ENCODE measurements at regions not wholly inside any gene's neighbourhood (a gene's known extent, or its start where the extent isn't known, plus 50 kb on each side); places are given as distances from the start of the nearest gene placed in this dataset.
"Not testable (repeated sequence)": the region's sequence is repeated elsewhere in the genome, so short reads cannot be mapped to it uniquely, and the experiment has no call there.

DNA sequence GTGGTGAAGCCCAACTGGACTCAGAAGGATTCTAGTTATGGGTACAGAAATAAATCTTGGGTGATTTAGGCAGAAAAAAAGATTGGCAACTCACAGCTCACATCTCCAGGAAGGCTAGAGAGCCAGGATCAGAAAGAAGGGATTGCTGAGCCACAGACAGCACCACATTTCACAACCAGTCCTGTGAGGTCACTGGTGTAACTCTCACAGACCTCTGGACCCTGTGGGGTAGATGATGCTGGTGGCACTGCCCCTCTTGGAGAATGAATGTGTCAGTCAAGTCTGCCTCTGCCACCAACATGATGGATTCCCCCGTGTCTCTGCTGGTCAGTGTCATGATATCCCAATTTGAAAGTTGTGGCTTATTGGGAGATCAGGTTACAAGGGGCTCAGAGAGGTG is 70.9 kb upstream of the HMCN1 start:
- H3K4me1 ChIP-seq (ENCODE audit: control insufficient read depth in 1 of 2, insufficient read depth in 2 of 2, low read length in 2 of 2) = no peaks in the 10 kb centered on the region
- no peak overlapping the region for H3K9ac ChIP-seq (ENCODE audit: low read depth in 1 of 2, low read length in 2 of 2)
- H3K9me3 ChIP-seq (ENCODE audit: control insufficient read depth in 1 of 2, low read length in 2 of 2) = no peaks in the 10 kb centered on the region
- no peaks in the 10 kb centered on the region for H3K36me3 ChIP-seq (ENCODE audit: control insufficient read depth in 1 of 2, insufficient read depth in 2 of 2, low read length in 2 of 2)
- H3K27me3 ChIP-seq (ENCODE audit: control insufficient read depth in 1 of 2, insufficient read depth in 2 of 2, low read length in 2 of 2) = no peaks in the 10 kb centered on the region
- no peak overlapping the region for H3K27ac ChIP-seq (ENCODE audit: low read depth, low read length)
- H3K4me3 ChIP-seq (ENCODE audit: low read depth in 1 of 2, low read length in 2 of 2) = no peak overlapping the region

DNA sequence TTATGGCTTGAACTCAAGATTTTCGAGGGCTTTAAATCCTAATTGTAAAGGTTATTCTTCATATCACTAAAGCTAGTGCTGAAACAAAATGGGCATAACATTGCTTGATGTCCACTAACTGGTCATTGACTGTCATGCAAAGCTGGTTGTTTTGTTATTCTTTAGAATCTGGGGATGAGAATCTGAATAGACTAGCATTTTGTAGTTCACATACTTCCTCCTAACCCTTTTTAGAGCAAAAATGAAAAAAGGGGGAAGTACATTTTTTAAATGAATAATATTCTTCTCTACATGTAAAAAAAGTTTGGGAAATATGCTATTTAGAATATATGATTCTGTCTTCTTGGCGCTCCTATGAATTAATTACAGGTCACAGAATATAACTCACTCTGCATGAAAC is 72.2 kb upstream of the HMCN1 start:
- Histone ChIP-seq H3K27ac (ENCODE audit: low read depth, low read length) (no peak overlapping the region), H3K27me3 (ENCODE audit: control insufficient read depth in 1 of 2, insufficient read depth in 2 of 2, low read length in 2 of 2) (no peaks in the 10 kb centered on the region), H3K4me3 (ENCODE audit: low read depth in 1 of 2, low read length in 2 of 2) (no peak overlapping the region), H3K9ac (ENCODE audit: low read depth in 1 of 2, low read length in 2 of 2) (no peak overlapping the region), H3K4me1 (ENCODE audit: control insufficient read depth in 1 of 2, insufficient read depth in 2 of 2, low read length in 2 of 2) (no peaks in the 10 kb centered on the region), H3K36me3 (ENCODE audit: control insufficient read depth in 1 of 2, insufficient read depth in 2 of 2, low read length in 2 of 2) (no peaks in the 10 kb centered on the region), H3K9me3 (ENCODE audit: control insufficient read depth in 1 of 2, low read length in 2 of 2) (no peaks in the 10 kb centered on the region)

DNA sequence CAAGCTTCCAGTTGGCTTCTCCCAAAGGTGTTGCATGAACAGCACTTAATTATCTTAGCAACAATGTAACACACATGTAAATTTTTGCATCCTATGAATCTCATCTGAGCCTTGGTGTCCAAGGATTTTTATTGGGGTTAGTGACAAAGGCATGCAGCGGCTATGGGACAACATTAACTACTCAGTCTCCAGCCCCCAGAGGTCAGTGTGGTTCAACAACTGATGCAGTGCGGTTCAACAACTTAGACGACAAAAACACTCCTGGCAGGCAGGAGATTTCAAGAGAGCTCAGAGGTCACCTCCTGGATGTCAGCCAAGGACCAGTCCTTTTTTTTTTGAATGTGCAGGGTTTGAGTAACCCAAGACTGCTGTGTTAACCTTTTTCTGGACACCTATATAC is 77.5 kb upstream of the HMCN1 start:
- no peaks in the 10 kb centered on the region for H3K27me3 ChIP-seq (ENCODE audit: control insufficient read depth in 1 of 2, insufficient read depth in 2 of 2, low read length in 2 of 2)
- no peak overlapping the region for H3K4me3 ChIP-seq (ENCODE audit: low read depth in 1 of 2, low read length in 2 of 2)
- no peak overlapping the region for H3K27ac ChIP-seq (ENCODE audit: low read depth, low read length)
- no peaks in the 10 kb centered on the region for H3K4me1 ChIP-seq (ENCODE audit: control insufficient read depth in 1 of 2, insufficient read depth in 2 of 2, low read length in 2 of 2)
- no peak overlapping the region for H3K9ac ChIP-seq (ENCODE audit: low read depth in 1 of 2, low read length in 2 of 2)
- no peaks in the 10 kb centered on the region for H3K9me3 ChIP-seq (ENCODE audit: control insufficient read depth in 1 of 2, low read length in 2 of 2)
- H3K36me3 ChIP-seq (ENCODE audit: control insufficient read depth in 1 of 2, insufficient read depth in 2 of 2, low read length in 2 of 2) = no peaks in the 10 kb centered on the region

DNA sequence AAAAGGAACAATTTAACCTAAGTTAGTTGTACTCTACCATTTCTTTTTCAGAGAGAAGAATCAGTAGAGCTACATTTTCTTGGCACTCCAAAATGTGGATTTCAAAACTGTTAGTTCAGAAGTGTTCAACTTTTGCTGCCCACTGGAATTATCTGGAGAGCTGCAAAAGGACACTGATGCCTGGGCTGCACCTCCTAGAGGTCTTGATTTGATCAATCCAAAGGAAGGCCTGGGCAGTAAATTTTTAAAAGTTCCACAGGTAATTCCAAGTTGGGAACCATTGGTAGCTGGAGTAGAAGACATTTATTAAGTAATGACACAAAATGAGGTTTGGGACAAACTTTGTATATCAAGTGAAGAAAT is 79.3 kb upstream of the HMCN1 start:
- Histone ChIP-seq H3K9me3 (ENCODE audit: control insufficient read depth in 1 of 2, low read length in 2 of 2) (no peaks in the 10 kb centered on the region), H3K4me3 (ENCODE audit: low read depth in 1 of 2, low read length in 2 of 2) (no peak overlapping the region), H3K27ac (ENCODE audit: low read depth, low read length) (no peak overlapping the region), H3K4me1 (ENCODE audit: control insufficient read depth in 1 of 2, insufficient read depth in 2 of 2, low read length in 2 of 2) (peaks cover 0 to 8% of the 10 kb centered on the region in 2 donors), H3K27me3 (ENCODE audit: control insufficient read depth in 1 of 2, insufficient read depth in 2 of 2, low read length in 2 of 2) (no peaks in the 10 kb centered on the region), H3K9ac (ENCODE audit: low read depth in 1 of 2, low read length in 2 of 2) (no peak overlapping the region), H3K36me3 (ENCODE audit: control insufficient read depth in 1 of 2, insufficient read depth in 2 of 2, low read length in 2 of 2) (no peaks in the 10 kb centered on the region)

DNA sequence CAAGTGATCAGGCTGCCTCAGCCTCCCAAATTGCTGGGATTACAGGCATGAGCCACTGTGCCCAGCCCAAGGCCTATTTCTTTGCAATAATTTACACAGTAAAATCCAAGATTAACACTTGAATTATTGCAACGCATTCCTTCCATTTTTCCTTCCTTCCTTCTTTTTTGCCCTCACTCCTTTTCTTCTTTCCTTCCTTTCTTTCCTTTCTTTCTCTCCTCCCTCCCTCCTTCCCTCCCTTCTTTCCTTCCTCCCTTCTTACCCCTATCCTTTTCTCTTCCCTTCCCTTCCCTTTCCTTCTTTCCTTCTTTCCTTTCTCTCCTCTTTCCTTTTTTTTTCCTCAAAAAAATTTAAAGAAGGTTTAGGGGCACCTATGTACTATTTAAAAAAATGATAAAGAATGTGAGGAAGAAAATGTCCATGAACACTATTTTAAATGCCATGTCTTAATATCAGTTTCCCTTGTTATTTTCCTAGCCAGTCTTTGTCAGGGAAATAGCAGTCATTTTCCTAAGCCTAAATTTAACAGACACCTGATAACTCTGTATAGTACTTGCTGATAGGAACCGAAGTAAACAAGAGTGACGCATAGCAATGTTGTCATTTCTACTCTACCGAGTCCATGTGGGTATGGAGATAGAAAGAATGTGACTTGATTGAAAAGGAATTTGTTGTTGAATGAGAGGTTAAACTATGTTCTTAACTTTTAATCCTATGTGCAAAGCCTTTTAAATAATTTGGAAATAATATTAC is 79.8 kb upstream of the HMCN1 start:
- Histone ChIP-seq H3K36me3 (ENCODE audit: control insufficient read depth in 1 of 2, insufficient read depth in 2 of 2, low read length in 2 of 2) (no peaks in the 10 kb centered on the region), H3K27ac (ENCODE audit: low read depth, low read length) (no peak overlapping the region), H3K9me3 (ENCODE audit: control insufficient read depth in 1 of 2, low read length in 2 of 2) (no peaks in the 10 kb centered on the region), H3K4me3 (ENCODE audit: low read depth in 1 of 2, low read length in 2 of 2) (no peak overlapping the region), H3K9ac (ENCODE audit: low read depth in 1 of 2, low read length in 2 of 2) (no peak overlapping the region), H3K27me3 (ENCODE audit: control insufficient read depth in 1 of 2, insufficient read depth in 2 of 2, low read length in 2 of 2) (no peaks in the 10 kb centered on the region), H3K4me1 (ENCODE audit: control insufficient read depth in 1 of 2, insufficient read depth in 2 of 2, low read length in 2 of 2) (peaks cover 0 to 8% of the 10 kb centered on the region in 2 donors)

DNA sequence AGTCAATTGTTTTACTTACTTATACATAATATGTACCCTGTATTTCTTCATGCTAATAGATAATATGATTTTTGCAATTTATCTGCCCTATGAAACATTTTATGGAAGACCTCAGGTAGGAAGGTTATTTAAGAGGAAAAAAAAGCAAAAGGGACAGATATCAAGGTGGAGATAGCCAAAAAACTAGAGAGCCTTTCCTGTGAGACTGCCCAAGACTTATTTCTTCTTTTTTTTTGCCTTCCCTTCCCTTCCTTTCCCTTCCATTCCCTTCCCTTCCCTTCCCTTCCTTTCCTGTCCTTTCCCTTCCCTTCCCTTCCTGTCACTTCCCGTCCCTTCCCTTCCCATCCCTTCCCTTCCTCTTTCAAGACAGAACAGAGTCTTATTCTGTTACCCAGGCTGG is 80.6 kb upstream of the HMCN1 start:
- no peak overlapping the region for H3K4me3 ChIP-seq (ENCODE audit: low read depth in 1 of 2, low read length in 2 of 2)
- peaks cover 0 to 8% of the 10 kb centered on the region in 2 donors for H3K4me1 ChIP-seq (ENCODE audit: control insufficient read depth in 1 of 2, insufficient read depth in 2 of 2, low read length in 2 of 2)
- no peak overlapping the region for H3K27ac ChIP-seq (ENCODE audit: low read depth, low read length)
- no peaks in the 10 kb centered on the region for H3K27me3 ChIP-seq (ENCODE audit: control insufficient read depth in 1 of 2, insufficient read depth in 2 of 2, low read length in 2 of 2)
- no peak overlapping the region for H3K9ac ChIP-seq (ENCODE audit: low read depth in 1 of 2, low read length in 2 of 2)
- no peaks in the 10 kb centered on the region for H3K36me3 ChIP-seq (ENCODE audit: control insufficient read depth in 1 of 2, insufficient read depth in 2 of 2, low read length in 2 of 2)
- H3K9me3 ChIP-seq (ENCODE audit: control insufficient read depth in 1 of 2, low read length in 2 of 2) = no peaks in the 10 kb centered on the region

DNA sequence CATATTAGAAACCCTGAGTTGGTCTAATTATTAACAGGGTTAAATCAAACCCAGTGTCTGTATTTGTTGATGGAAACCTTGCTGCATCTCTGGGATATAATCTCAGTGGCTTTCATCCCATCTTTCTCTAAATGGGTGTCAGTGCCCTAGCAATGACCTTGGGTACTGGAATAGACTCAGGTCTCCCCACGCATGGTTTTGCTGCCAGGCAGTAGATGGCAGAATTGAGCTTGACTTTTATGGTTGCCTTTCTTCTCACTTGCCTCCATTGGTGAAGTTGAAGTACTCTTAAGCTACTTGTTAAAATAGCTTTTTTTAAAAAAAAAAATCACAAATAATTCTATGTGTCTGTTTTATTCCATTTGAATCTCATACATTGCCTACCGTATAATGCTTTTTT is 81.8 kb upstream of the HMCN1 start:
- no peak overlapping the region for H3K4me3 ChIP-seq (ENCODE audit: low read depth in 1 of 2, low read length in 2 of 2)
- no peaks in the 10 kb centered on the region for H3K27me3 ChIP-seq (ENCODE audit: control insufficient read depth in 1 of 2, insufficient read depth in 2 of 2, low read length in 2 of 2)
- H3K27ac ChIP-seq (ENCODE audit: low read depth, low read length) = no peak overlapping the region
- H3K9ac ChIP-seq (ENCODE audit: low read depth in 1 of 2, low read length in 2 of 2) = no peak overlapping the region
- no peaks in the 10 kb centered on the region for H3K36me3 ChIP-seq (ENCODE audit: control insufficient read depth in 1 of 2, insufficient read depth in 2 of 2, low read length in 2 of 2)
- H3K9me3 ChIP-seq (ENCODE audit: control insufficient read depth in 1 of 2, low read length in 2 of 2) = no peaks in the 10 kb centered on the region
- peaks cover 0 to 9% of the 10 kb centered on the region in 2 donors for H3K4me1 ChIP-seq (ENCODE audit: control insufficient read depth in 1 of 2, insufficient read depth in 2 of 2, low read length in 2 of 2)

DNA sequence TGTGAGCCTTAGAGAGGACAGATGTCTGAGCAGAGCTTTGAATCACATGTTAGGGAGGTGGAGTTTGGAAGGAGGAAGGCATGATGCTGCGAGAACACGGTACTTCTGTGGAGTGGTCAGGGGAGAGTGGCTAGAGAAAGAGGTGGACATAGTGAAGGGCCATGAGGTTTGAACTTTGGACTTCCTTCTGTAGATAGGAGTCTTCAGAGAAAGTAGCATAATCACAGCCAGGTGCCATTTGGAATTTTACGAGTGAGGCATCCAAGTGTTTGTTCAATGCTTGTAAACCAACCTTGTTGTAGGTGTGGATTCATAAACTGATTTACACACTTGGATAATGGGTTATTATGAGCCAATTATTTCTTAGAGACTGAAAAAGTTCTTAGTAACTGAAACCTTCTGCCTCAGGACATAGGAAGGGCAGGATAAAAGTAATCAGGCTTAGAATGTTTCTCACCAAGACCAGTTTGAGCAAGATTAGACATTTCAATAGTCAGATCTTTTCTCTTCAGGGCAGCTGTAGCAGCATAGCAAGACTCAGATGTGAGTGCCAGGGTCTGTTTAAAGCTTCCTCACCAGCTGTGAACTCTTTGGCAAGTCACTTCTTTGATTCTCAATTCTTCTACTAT is 83.5 kb upstream of the HMCN1 start:
- Histone ChIP-seq H3K27ac (ENCODE audit: low read depth, low read length) (no peak overlapping the region), H3K36me3 (ENCODE audit: control insufficient read depth in 1 of 2, insufficient read depth in 2 of 2, low read length in 2 of 2) (no peaks in the 10 kb centered on the region), H3K9me3 (ENCODE audit: control insufficient read depth in 1 of 2, low read length in 2 of 2) (no peaks in the 10 kb centered on the region), H3K9ac (ENCODE audit: low read depth in 1 of 2, low read length in 2 of 2) (no peak overlapping the region), H3K4me1 (ENCODE audit: control insufficient read depth in 1 of 2, insufficient read depth in 2 of 2, low read length in 2 of 2) (peaks cover 0 to 23% of the 10 kb centered on the region in 2 donors), H3K27me3 (ENCODE audit: control insufficient read depth in 1 of 2, insufficient read depth in 2 of 2, low read length in 2 of 2) (no peaks in the 10 kb centered on the region), H3K4me3 (ENCODE audit: low read depth in 1 of 2, low read length in 2 of 2) (no peak overlapping the region)

DNA sequence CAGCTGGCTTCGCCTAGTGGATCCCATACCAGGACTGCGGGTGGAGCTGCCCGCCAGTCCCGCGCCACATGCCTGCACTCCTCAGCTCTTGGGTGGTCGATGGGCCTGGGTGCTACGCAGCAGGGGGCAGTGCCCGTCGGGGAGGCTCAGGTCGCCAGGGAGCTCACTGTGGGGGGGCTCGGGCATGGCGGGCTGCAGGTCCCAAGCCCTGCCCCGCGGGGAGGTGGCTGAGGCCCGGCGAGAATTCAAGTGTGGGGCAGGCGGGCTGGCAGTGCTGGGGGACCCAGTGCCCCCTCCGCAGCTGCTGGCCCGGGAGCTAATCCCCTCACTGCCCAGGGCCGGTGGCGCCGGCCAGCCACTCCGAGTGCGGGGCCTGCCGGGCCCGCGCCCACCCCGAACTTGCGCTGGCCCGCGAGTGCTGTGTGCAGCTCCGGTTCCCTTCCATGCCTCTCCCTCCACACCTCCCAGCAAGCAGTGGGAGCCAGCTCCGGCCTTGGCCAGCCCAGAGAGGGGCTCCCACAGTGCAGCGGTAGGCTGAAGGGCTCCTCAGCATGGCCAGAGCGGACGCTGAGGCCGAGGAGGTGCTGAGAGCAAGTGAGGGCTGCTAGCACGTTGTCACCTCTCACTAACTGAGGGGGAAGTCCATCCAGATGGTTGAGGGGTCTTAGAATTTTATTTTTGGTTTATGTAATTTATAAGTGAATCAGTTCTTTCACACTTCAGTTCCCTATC is 85.2 kb upstream of the HMCN1 start:
- H3K4me3 ChIP-seq (ENCODE audit: low read depth in 1 of 2, low read length in 2 of 2) = no peak overlapping the region
- H3K4me1 ChIP-seq (ENCODE audit: control insufficient read depth in 1 of 2, insufficient read depth in 2 of 2, low read length in 2 of 2) = peaks cover 0 to 25% of the 10 kb centered on the region in 2 donors
- H3K9me3 ChIP-seq (ENCODE audit: control insufficient read depth in 1 of 2, low read length in 2 of 2) = peaks cover 0 to 9% of the 10 kb centered on the region in 2 donors
- no peaks in the 10 kb centered on the region for H3K27me3 ChIP-seq (ENCODE audit: control insufficient read depth in 1 of 2, insufficient read depth in 2 of 2, low read length in 2 of 2)
- H3K9ac ChIP-seq (ENCODE audit: low read depth in 1 of 2, low read length in 2 of 2) = no peak overlapping the region
- no peaks in the 10 kb centered on the region for H3K36me3 ChIP-seq (ENCODE audit: control insufficient read depth in 1 of 2, insufficient read depth in 2 of 2, low read length in 2 of 2)
- H3K27ac ChIP-seq (ENCODE audit: low read depth, low read length) = no peak overlapping the region

DNA sequence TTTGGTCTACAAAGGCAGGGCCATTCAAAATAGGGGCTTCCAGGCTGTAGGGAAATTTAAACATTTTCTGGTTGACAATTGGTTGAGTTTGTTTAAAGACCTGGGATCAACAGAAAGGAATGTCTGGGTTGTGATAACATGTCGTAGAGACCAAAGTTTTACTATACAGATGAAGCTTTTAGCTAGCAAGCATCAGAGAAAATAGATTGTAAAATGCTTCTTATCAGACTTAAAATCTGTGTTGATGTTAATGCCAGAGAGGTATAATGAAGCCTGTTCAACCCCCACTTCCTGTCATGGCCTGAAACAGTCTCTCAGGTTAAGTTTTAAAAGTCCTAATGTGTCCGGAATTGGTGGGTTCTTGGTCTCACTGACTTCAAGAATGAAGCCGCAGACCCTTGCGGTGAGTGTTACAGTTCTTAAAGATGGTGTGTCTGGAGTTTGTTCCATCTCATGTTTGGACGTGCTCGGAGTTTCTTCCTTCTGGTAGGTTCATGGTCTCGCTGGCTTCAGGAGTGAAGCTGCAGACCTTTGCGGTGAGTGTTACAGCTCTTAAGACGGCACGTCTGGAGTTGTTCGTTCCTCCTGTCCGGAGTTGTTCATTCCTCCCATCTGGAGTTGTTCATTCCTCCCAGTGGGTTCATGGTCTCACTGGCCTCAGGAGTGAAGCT is 86.5 kb upstream of the HMCN1 start:
- not testable (repeated sequence) for H3K9ac ChIP-seq (ENCODE audit: low read depth in 1 of 2, low read length in 2 of 2); H3K27ac ChIP-seq (ENCODE audit: low read depth, low read length); H3K27me3 ChIP-seq (ENCODE audit: control insufficient read depth in 1 of 2, insufficient read depth in 2 of 2, low read length in 2 of 2); H3K9me3 ChIP-seq (ENCODE audit: control insufficient read depth in 1 of 2, low read length in 2 of 2); H3K36me3 ChIP-seq (ENCODE audit: control insufficient read depth in 1 of 2, insufficient read depth in 2 of 2, low read length in 2 of 2); H3K4me3 ChIP-seq (ENCODE audit: low read depth in 1 of 2, low read length in 2 of 2)
- H3K4me1 ChIP-seq (ENCODE audit: control insufficient read depth in 1 of 2, insufficient read depth in 2 of 2, low read length in 2 of 2) = peaks cover 0 to 25% of the 10 kb centered on the region in 2 donors
